C4-2B (cell line): ENCODE measurements at regions not wholly inside any gene's neighbourhood (a gene's known extent, or its start where the extent isn't known, plus 50 kb on each side); places are given as distances from the start of the nearest gene placed in this dataset.

Experiments used
- CTCF ChIP-seq: fragments of 450-650 bp; conservative IDR thresholded peaks from 2 replicates; pipeline ENCODE4 v1.5.1; 2017; ENCODE audit warnings: mild to moderate bottlenecking
- ZFX ChIP-seq: fragments of 450-650 bp; IDR thresholded peaks from 2 replicates; pipeline ENCODE4 v1.6.1; 2017

- TF ChIP-seq CTCF (no peak), ZFX (no peak)
Observed at GRCh38 chrX:122910697-122911096, 273.4 kb upstream of the GRIA3 start.
